WI38 (cell line): ENCODE measurements at regions not wholly inside any gene's neighbourhood (a gene's known extent, or its start where the extent isn't known, plus 50 kb on each side); places are given as distances from the start of the nearest gene placed in this dataset.
A peak's percentile ranks its signal among the peaks of the same experiment; 100 is the strongest.
"Not testable (repeated sequence)": the region's sequence is repeated elsewhere in the genome, so short reads cannot be mapped to it uniquely, and the experiment has no call there.

Experiments used
- H3K4me3 ChIP-seq: 2 replicates; pipeline ENCODE4 v1.5.1; 2011; ENCODE audit warnings: low read depth, mild to moderate bottlenecking, control low read depth, low read length

- H3K4me3 ChIP-seq: not testable (repeated sequence)
Observed at GRCh38 chr2:111463956-111464355, 343.2 kb downstream of the BCL2L11 start.

- H3K4me3 ChIP-seq: not testable (repeated sequence)
Observed at GRCh38 chr2:111464367-111464766, 343.7 kb downstream of the BCL2L11 start.

- not testable (repeated sequence) for H3K4me3 ChIP-seq
Observed at GRCh38 chr2:111465521-111465920, 344.8 kb downstream of the BCL2L11 start.

- H3K4me3 ChIP-seq: not testable (repeated sequence)
Observed at GRCh38 chr2:111466744-111467143, 346.0 kb downstream of the BCL2L11 start.

GRCh38 chr2:111470924-111471323, 350.2 kb downstream of the BCL2L11 start:
- not testable (repeated sequence) for H3K4me3 ChIP-seq

- not testable (repeated sequence) for H3K4me3 ChIP-seq
Observed at GRCh38 chr2:111471791-111472530, 351.2 kb downstream of the BCL2L11 start.

GRCh38 chr2:111472844-111473403, 352.2 kb downstream of the BCL2L11 start:
- not testable (repeated sequence) for H3K4me3 ChIP-seq

- not testable (repeated sequence) for H3K4me3 ChIP-seq
Observed at GRCh38 chr2:111473522-111473921, 352.8 kb downstream of the BCL2L11 start.

GRCh38 chr2:111474198-111474705, 353.5 kb downstream of the BCL2L11 start:
- H3K4me3 ChIP-seq: not testable (repeated sequence)

- not testable (repeated sequence) for H3K4me3 ChIP-seq
Observed at GRCh38 chr2:111478335-111478734, 357.6 kb downstream of the BCL2L11 start.

- not testable (repeated sequence) for H3K4me3 ChIP-seq
Observed at GRCh38 chr2:111478871-111479318, 358.2 kb downstream of the BCL2L11 start.

- not testable (repeated sequence) for H3K4me3 ChIP-seq
Observed at GRCh38 chr2:111480016-111480625, 359.4 kb downstream of the BCL2L11 start.

GRCh38 chr2:111480633-111481032, 359.9 kb downstream of the BCL2L11 start:
- H3K4me3 ChIP-seq: not testable (repeated sequence)

- not testable (repeated sequence) for H3K4me3 ChIP-seq
Observed at GRCh38 chr2:111481219-111481618, 360.5 kb downstream of the BCL2L11 start.

GRCh38 chr2:111482987-111483679, 362.4 kb downstream of the BCL2L11 start:
- H3K4me3 ChIP-seq: not testable (repeated sequence)

- H3K4me3 ChIP-seq: not testable (repeated sequence)
Observed at GRCh38 chr2:111484097-111484496, 363.4 kb downstream of the BCL2L11 start.

- H3K4me3 ChIP-seq: not testable (repeated sequence)
Observed at GRCh38 chr2:111485895-111486294, 365.2 kb downstream of the BCL2L11 start.

GRCh38 chr2:111488451-111488850, 367.7 kb downstream of the BCL2L11 start:
- not testable (repeated sequence) for H3K4me3 ChIP-seq

- H3K4me3 ChIP-seq: not testable (repeated sequence)
Observed at GRCh38 chr2:111489460-111489859, 368.7 kb downstream of the BCL2L11 start.

GRCh38 chr2:111491181-111491580, 370.5 kb downstream of the BCL2L11 start:
- peak overlapping the region; percentile 43 for H3K4me3 ChIP-seq

- peak overlapping the region; percentile 43 for H3K4me3 ChIP-seq
Observed at GRCh38 chr2:111491614-111492013, 370.9 kb downstream of the BCL2L11 start.
